Stomach (tissue), 8 donors: ENCODE measurements at regions not wholly inside any gene's neighbourhood (a gene's known extent, or its start where the extent isn't known, plus 50 kb on each side); places are given as distances from the start of the nearest gene placed in this dataset.

Experiments used
- DNase-seq, 2 donors: peaks; one replicate each; pipeline versions ENCODE4 v3.0.0 to v3.0.0-alpha.2; 2013 to 2019
- H3K27ac ChIP-seq, 5 donors: fragments of 200-600 bp in 4 of 5; sonication (generic) in 4 of 5; one replicate each; pipeline ENCODE4 v1.5.1; 2013 to 2019; ENCODE audit warnings: mild to moderate bottlenecking in 1 of 5, moderate library complexity in 1 of 5
- H3K27me3 ChIP-seq, 3 donors: fragments of 200-600 bp; sonication (generic); one replicate each; pipeline ENCODE4 v1.5.1; 2017 to 2019; ENCODE audit warnings: mixed run types in 1 of 3
- H3K36me3 ChIP-seq, 4 donors: fragments of 200-600 bp; sonication (generic); 1 replicate in 3 of 4; 2 replicates in 1 of 4; pipeline ENCODE4 v1.5.1; 2016 to 2019
- H3K4me1 ChIP-seq, 4 donors: fragments of 200-600 bp; sonication (generic); one replicate each; pipeline ENCODE4 v1.5.1; 2016 to 2019
- H3K4me3 ChIP-seq, 4 donors: fragments of 200-600 bp; sonication (generic) in 3 of 4; one replicate each; pipeline ENCODE4 v1.5.1; 2016 to 2019; ENCODE audit warnings: mild to moderate bottlenecking in 1 of 4
- H3K9me3 ChIP-seq, 4 donors: fragments of 200-600 bp; sonication (generic); one replicate each; pipeline ENCODE4 v1.5.1; 2016 to 2019
- EP300 ChIP-seq: sonication (generic); formaldehyde crosslinking; IDR thresholded peaks from one replicate; pipeline ENCODE4 v1.6.1; 2017; ENCODE audit warnings: antibody characterized with exemption
- POLR2A ChIP-seq, 4 donors: fragments of 450-650 bp; IDR thresholded peaks; one replicate each; pipeline ENCODE4 v1.6.1; 2016; ENCODE audit warnings: antibody characterized with exemption in 4 of 4, control low read depth in 2 of 4, mild to moderate bottlenecking in 1 of 4, moderate library complexity in 1 of 4
- POLR2AphosphoS5 ChIP-seq, 3 donors: sonication (generic); formaldehyde crosslinking; IDR thresholded peaks; one replicate each; pipeline ENCODE4 v1.6.1; 2016; ENCODE audit warnings: antibody characterized with exemption in 3 of 3
- WGBS, 5 donors: extraction: QIAGEN DNeasy Blood & Tissue Kit in 3 of 5; methylation state at CpG; one replicate each; pipeline versions ENCODE4 v1.1.5 to v1.1.7; 2013 to 2018; 5-methylcytosine and 5-hydroxymethylcytosine counted together
- intact Hi-C: fragments of 100-400 bp; cut with DNase I; formaldehyde crosslinking; loops from one replicate; pipeline ENCODE4 v1.15.1; 2023; ENCODE audit warnings: low total_unique reads
- TF ChIP-seq, protein P1 (sequence below), 7 experiments: fragments of 450-650 bp in 4 of 7; fragments of 200-600 bp in 3 of 7; sonication (generic) in 3 of 7; IDR thresholded peaks; one replicate each; pipeline ENCODE4 v1.5.1; 2016 to 2019; ENCODE audit warnings: antibody characterized with exemption in 7 of 7, control low read depth in 2 of 7, mild to moderate bottlenecking in 1 of 7
- donor health status: healthy with polysubstance abuse.
- donor health status: Bipolar disorder and iron deficiency.
- donor health status: healthy.

DNA sequence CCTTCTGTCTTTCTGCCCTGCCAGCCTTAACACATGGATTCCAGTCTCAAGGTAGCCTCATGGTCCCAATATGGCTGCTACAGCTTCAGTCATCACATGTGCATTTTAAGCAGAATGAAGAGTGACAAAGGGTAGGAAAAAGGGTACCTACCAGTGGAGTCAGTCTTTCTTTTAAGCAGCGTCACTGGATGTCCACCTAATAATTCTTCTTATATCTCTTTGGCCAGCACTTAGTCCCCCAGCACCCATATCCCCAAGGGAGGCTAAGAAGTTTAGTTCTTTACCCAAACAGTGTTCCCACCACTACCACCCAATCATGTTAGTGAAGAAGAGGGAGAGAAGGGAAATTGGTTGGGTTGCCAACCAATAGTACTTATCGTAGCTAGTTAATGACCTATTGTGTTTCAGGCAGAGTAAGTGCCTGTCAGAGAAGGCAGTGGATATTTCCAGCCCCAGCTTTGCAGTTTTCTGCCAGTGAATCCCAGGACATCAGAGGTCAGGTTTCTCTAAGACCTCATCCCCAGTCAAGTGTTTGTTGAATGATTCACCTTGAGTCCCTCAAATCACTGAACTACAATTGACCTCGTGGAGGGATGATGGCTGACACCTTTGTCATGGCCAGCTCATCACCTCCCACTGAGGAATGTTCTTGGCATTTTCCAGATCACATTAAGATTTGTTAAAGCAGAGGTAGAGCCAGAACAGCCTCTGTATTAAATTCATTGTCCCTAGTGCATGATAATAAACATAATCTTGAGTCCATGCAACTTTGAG lies 250.9 kb upstream of the CRY1 start:
- no peak for TF ChIP-seq POLR2A (IDR thresholded peaks at IDR 0.05)
- peaks cover 0 to 4% (median 0%) of the 10 kb centered on the region in 4 donors for H3K4me1 ChIP-seq

DNA sequence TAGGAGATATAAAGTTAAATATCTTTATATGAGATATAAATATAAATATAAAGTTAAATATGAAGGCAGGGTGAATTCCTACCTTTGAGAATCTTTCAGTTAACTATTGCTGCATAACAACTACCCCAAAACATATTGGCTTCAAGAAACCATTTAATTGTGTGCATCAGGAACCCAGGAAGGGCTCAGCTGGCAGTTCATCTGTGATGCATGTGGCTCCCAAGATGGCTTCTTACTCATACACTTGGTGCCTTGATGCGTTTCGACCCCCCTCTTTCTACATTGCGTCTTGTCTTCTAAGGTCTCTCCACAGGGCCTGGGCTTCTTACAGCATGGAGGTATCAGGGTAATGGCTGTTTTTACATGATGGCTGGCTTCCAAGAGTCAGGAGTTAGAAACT lies 253.9 kb upstream of the CRY1 start:
- no peak for TF ChIP-seq POLR2AphosphoS5 (IDR thresholded peaks at IDR 0.05)
- Histone ChIP-seq H3K27me3 (peaks cover 0 to 6% (median 0%) of the 10 kb centered on the region in 3 donors), H3K36me3 (no peaks in the 10 kb centered on the region), H3K4me1 (peaks cover 0 to 4% (median 0%) of the 10 kb centered on the region in 4 donors), H3K4me3 (no peak overlapping the region), H3K9me3 (peaks cover 0 to 8% (median 2%) of the 10 kb centered on the region in 4 donors), H3K27ac (no peak overlapping the region)
- intact Hi-C loops: no loop called here
- no peak for DNase-seq
- WGBS, 5 donors: 82 to 93% (median 91%) methylated on average over 3 of the region's 3 CpGs

More for the DNA sequence above, 250.9 kb upstream of the CRY1 start:
- 74 to 81% (median 79%) methylated on average over 3 of the region's 3 CpGs for WGBS, 5 donors
- H3K27me3 ChIP-seq: peaks cover 0 to 6% (median 4%) of the 10 kb centered on the region in 3 donors
- no peak overlapping the region for H3K4me3 ChIP-seq
- peaks cover 0 to 8% (median 2%) of the 10 kb centered on the region in 4 donors for H3K9me3 ChIP-seq
- no peak overlapping the region for H3K27ac ChIP-seq
- no peaks in the 10 kb centered on the region for H3K36me3 ChIP-seq
- no peak for DNase-seq
- intact Hi-C loops: no loop called here

DNA sequence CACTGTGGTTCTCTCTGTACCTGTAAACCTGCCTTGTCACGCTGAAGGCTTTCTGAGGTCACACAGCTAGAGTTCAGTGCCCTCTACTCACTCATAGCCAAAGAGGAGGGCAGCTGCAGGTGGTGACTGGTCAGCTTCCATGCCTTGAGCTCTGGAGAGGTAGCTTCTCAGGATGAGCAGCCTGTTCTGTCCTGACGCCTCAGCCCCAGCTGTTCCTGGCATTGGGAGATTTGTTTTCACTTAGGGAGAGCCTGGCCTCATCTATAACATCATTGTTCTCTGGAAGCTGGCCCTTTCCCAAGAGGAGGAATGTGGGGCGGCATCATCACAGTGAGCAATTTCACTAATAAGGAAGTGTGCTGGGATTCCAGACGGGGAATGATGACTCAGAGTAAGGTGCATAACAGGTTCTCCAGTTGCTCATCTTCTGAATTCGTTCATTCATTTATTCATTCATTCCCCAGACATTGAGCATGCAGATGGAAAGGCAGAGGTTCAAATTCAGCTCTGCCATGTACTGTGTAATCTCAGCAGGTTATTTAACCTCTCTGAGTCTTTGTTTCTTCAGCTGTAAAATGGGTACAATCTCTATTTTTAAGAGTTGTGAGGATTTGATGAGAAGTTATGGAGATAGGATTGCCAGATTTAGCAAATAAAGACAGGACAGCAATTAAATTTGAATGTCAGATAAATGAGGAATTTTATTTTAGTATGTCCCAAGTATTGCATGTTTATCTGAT lies 255.8 kb upstream of the CRY1 start:
- Histone ChIP-seq H3K27ac (no peak overlapping the region), H3K4me1 (peaks cover 0 to 4% (median 0%) of the 10 kb centered on the region in 4 donors), H3K27me3 (peaks cover 0 to 6% (median 0%) of the 10 kb centered on the region in 3 donors), H3K36me3 (no peaks in the 10 kb centered on the region), H3K4me3 (no peak overlapping the region), H3K9me3 (peaks cover 0 to 8% (median 2%) of the 10 kb centered on the region in 4 donors)
- WGBS, 5 donors: 34 to 46% (median 40%) methylated on average over 5 of the region's 5 CpGs
- DNase-seq: peak in 1 of 2 donors; percentile 68
- TF ChIP-seq POLR2AphosphoS5 (IDR thresholded peaks at IDR 0.05): no peak
- TF ChIP-seq EP300: no peak
- no peak for TF ChIP-seq POLR2A (IDR thresholded peaks at IDR 0.05)
- TF ChIP-seq, protein P1, sequence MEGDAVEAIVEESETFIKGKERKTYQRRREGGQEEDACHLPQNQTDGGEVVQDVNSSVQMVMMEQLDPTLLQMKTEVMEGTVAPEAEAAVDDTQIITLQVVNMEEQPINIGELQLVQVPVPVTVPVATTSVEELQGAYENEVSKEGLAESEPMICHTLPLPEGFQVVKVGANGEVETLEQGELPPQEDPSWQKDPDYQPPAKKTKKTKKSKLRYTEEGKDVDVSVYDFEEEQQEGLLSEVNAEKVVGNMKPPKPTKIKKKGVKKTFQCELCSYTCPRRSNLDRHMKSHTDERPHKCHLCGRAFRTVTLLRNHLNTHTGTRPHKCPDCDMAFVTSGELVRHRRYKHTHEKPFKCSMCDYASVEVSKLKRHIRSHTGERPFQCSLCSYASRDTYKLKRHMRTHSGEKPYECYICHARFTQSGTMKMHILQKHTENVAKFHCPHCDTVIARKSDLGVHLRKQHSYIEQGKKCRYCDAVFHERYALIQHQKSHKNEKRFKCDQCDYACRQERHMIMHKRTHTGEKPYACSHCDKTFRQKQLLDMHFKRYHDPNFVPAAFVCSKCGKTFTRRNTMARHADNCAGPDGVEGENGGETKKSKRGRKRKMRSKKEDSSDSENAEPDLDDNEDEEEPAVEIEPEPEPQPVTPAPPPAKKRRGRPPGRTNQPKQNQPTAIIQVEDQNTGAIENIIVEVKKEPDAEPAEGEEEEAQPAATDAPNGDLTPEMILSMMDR (IDR thresholded peaks at IDR 0.05): no peak
- intact Hi-C loops: no loop called here

DNA sequence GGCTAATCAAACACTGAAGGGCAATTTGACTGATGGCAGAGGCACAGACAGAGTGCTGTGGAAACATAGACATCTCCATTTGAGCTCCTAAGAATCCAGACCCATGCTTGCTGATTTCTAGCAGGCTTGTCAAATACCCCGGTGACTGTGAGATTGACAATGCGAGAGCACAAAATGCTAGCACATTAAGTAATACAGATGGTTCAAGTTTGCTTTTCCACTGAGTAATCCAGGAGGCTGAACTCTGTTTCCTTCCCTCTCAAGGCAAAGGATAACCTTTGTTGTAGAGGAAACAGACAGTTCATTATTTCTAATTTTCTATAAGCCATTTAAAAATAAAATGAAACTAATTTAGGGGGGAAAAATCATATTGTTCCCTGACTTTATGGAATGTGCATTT lies 256.5 kb upstream of the CRY1 start:
- Histone ChIP-seq H3K36me3 (no peaks in the 10 kb centered on the region), H3K27me3 (peaks cover 0 to 6% (median 0%) of the 10 kb centered on the region in 3 donors), H3K4me1 (peaks cover 0 to 4% (median 0%) of the 10 kb centered on the region in 4 donors), H3K9me3 (peaks cover 0 to 8% (median 2%) of the 10 kb centered on the region in 4 donors), H3K4me3 (no peak overlapping the region), H3K27ac (no peak overlapping the region)
- WGBS, 5 donors: 41 to 65% (median 49%) methylated on average over 2 of the region's 2 CpGs
- intact Hi-C loops: no loop called here
- TF ChIP-seq, protein P1 (IDR thresholded peaks at IDR 0.05): no peak
- TF ChIP-seq POLR2AphosphoS5 (IDR thresholded peaks at IDR 0.05) (no peak), POLR2A (IDR thresholded peaks at IDR 0.05) (no peak), EP300 (no peak)
- DNase-seq: no peak

DNA sequence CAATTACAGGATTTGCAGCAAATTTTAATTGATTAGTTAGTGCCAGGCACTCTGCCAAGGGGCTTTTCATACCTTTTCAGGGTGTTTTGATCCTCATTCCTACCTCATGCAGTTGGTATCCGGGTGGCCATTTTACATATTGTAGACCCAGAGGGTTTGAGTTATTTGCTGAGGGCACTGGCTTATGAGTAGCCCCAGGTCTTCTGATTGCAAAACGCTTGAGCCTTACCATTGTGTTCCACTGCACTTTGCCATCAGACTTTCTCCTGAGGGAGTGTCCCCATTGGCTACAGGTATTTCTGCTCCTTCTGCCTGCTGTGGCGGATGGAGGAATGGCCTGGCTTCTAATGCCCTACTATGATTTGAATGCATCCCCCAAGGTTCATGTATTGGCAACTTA lies 257.8 kb upstream of the CRY1 start:
- peaks cover 0 to 8% (median 2%) of the 10 kb centered on the region in 4 donors for H3K9me3 ChIP-seq
- peaks cover 0 to 4% (median 0%) of the 10 kb centered on the region in 4 donors for H3K4me1 ChIP-seq
- WGBS, 5 donors: 76 to 85% (median 82%) methylated on average over 3 of the region's 3 CpGs
- DNase-seq: no peak
- intact Hi-C loops: no loop called here
- TF ChIP-seq POLR2A (IDR thresholded peaks at IDR 0.05) (no peak), EP300 (no peak), POLR2AphosphoS5 (IDR thresholded peaks at IDR 0.05) (no peak)
- TF ChIP-seq, protein P1 (IDR thresholded peaks at IDR 0.05): no peak
- no peak overlapping the region for H3K4me3 ChIP-seq
- H3K27ac ChIP-seq: no peak overlapping the region
- no peaks in the 10 kb centered on the region for H3K36me3 ChIP-seq
- peaks cover 0 to 12% (median 0%) of the 10 kb centered on the region in 3 donors for H3K27me3 ChIP-seq
